Astrocyte (in vitro differentiated cells and primary cell): ENCODE measurements at regions not wholly inside any gene's neighbourhood (a gene's known extent, or its start where the extent isn't known, plus 50 kb on each side); places are given as distances from the start of the nearest gene placed in this dataset.

Experiments
- EZH2 ChIP-seq: IDR thresholded peaks from 2 replicates; pipeline ENCODE4 v1.6.1; 2012; ENCODE audit warnings: mild to moderate bottlenecking, low read length, inconsistent platforms; ENCODE audit not compliant: insufficient read depth
- TF ChIP-seq, protein P1 (sequence below): IDR thresholded peaks from 2 replicates; pipeline ENCODE4 v1.5.1; 2011; ENCODE audit warnings: low read depth, mild to moderate bottlenecking, inconsistent platforms, low read length, moderate library complexity; ENCODE audit not compliant: insufficient read depth

DNA sequence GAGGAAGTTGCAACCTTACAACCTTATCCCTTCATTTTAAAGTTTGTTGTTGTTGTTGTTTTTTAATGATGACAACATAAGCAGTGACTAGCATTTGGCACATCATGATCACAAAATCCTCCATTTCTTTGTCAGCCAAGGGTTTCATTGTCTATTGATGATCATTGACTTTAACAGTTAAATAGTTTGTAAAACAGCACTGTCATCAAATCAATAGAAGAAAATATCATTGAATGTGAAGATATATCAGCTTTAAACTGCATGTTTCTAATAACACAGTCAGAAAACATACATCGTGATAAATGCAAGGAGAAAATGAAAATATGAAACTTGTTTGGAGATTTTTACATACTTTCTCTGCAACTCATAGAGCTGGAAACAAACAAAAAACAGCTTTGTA lies 922.3 kb upstream of the LRFN5 start:
- TF ChIP-seq, protein P1, sequence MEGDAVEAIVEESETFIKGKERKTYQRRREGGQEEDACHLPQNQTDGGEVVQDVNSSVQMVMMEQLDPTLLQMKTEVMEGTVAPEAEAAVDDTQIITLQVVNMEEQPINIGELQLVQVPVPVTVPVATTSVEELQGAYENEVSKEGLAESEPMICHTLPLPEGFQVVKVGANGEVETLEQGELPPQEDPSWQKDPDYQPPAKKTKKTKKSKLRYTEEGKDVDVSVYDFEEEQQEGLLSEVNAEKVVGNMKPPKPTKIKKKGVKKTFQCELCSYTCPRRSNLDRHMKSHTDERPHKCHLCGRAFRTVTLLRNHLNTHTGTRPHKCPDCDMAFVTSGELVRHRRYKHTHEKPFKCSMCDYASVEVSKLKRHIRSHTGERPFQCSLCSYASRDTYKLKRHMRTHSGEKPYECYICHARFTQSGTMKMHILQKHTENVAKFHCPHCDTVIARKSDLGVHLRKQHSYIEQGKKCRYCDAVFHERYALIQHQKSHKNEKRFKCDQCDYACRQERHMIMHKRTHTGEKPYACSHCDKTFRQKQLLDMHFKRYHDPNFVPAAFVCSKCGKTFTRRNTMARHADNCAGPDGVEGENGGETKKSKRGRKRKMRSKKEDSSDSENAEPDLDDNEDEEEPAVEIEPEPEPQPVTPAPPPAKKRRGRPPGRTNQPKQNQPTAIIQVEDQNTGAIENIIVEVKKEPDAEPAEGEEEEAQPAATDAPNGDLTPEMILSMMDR, result no peak
- no peak for TF ChIP-seq EZH2
